Activated naive CD4-positive, alpha-beta T cell treated with anti-CD3 and anti-CD28 coated beads for 36 hours (primary cell): ENCODE measurements at regions not wholly inside any gene's neighbourhood (a gene's known extent, or its start where the extent isn't known, plus 50 kb on each side); places are given as distances from the start of the nearest gene placed in this dataset.

Experiments used
- CTCF ChIA-PET: fragments of 350-600 bp; sonication (Branson Sonifier 250); formaldehyde crosslinking; loops from one replicate; lab custom pipeline; 2021; ENCODE audit warnings: antibody characterized with exemption; lab: Charles Lee
- DNase-seq: peaks from one replicate; pipeline ENCODE4 v3.0.0-alpha.2; 2020
- H3K27ac Mint-ChIP-seq: one replicate; pipeline ENCODE4 v1.8.0; 2021; ENCODE audit warnings: mild to moderate bottlenecking, mixed read lengths
- H3K27me3 Mint-ChIP-seq: one replicate; pipeline ENCODE4 v1.8.0; 2021; ENCODE audit warnings: low read depth, mixed read lengths
- H3K36me3 Mint-ChIP-seq: one replicate; pipeline ENCODE4 v1.8.0; 2021; ENCODE audit warnings: low read depth, mixed read lengths
- H3K4me1 Mint-ChIP-seq: one replicate; pipeline ENCODE4 v1.8.0; 2021; ENCODE audit warnings: low read depth, mixed read lengths
- H3K4me3 Mint-ChIP-seq: one replicate; pipeline ENCODE4 v1.8.0; 2021; ENCODE audit warnings: mild to moderate bottlenecking, moderate library complexity, mixed read lengths
- H3K9me3 Mint-ChIP-seq: one replicate; pipeline ENCODE4 v1.8.0; 2021; ENCODE audit warnings: mixed read lengths
- intact Hi-C: fragments of 100-400 bp; cut with micrococcal nuclease; formaldehyde crosslinking; loops from one replicate; pipeline ENCODE4 v1.15.1; 2023

- H3K4me3 Mint-ChIP-seq, result no peak overlapping the region
- no peaks in the 10 kb centered on the region for H3K36me3 Mint-ChIP-seq
- H3K9me3 Mint-ChIP-seq, result peaks cover 3% of the 10 kb centered on the region
- DNase-seq, result no peak
- no peaks in the 10 kb centered on the region for H3K4me1 Mint-ChIP-seq
- H3K27ac Mint-ChIP-seq, result no peak overlapping the region
- CTCF ChIA-PET, result no interaction called here
- H3K27me3 Mint-ChIP-seq, result no peaks in the 10 kb centered on the region
- intact Hi-C loops, result no loop called here
Measured at GRCh38 chr12:125890971-125891370, 825.7 kb downstream of the AACS start.

- CTCF ChIA-PET, result no interaction called here
- H3K27me3 Mint-ChIP-seq, result no peaks in the 10 kb centered on the region
- no peak overlapping the region for H3K27ac Mint-ChIP-seq
- no peak overlapping the region for H3K4me3 Mint-ChIP-seq
- H3K9me3 Mint-ChIP-seq, result peaks cover 3% of the 10 kb centered on the region
- no peaks in the 10 kb centered on the region for H3K4me1 Mint-ChIP-seq
- DNase-seq, result no peak
- intact Hi-C loops, result no loop called here
- H3K36me3 Mint-ChIP-seq, result no peaks in the 10 kb centered on the region
Measured at GRCh38 chr12:125892276-125892675, 827.0 kb downstream of the AACS start.

- intact Hi-C loops, result no loop called here
- CTCF ChIA-PET, result no interaction called here
Measured at GRCh38 chr12:125902991-125903390, 837.8 kb downstream of the AACS start.

GRCh38 chr12:125907351-125907750 is 842.1 kb downstream of the AACS start:
- no peaks in the 10 kb centered on the region for H3K36me3 Mint-ChIP-seq
- H3K4me1 Mint-ChIP-seq, result no peaks in the 10 kb centered on the region
- CTCF ChIA-PET, result no interaction called here
- no peaks in the 10 kb centered on the region for H3K27me3 Mint-ChIP-seq
- DNase-seq, result no peak
- peaks cover 2% of the 10 kb centered on the region for H3K9me3 Mint-ChIP-seq
- no peak overlapping the region for H3K4me3 Mint-ChIP-seq
- no peak overlapping the region for H3K27ac Mint-ChIP-seq
- intact Hi-C loops, result no loop called here

More at GRCh38 chr12:125902991-125903390, 837.8 kb downstream of the AACS start:
- no peak overlapping the region for H3K27ac Mint-ChIP-seq
- H3K4me1 Mint-ChIP-seq, result no peaks in the 10 kb centered on the region
- no peaks in the 10 kb centered on the region for H3K9me3 Mint-ChIP-seq
- no peaks in the 10 kb centered on the region for H3K36me3 Mint-ChIP-seq
- DNase-seq, result no peak
- no peak overlapping the region for H3K4me3 Mint-ChIP-seq
- H3K27me3 Mint-ChIP-seq, result no peaks in the 10 kb centered on the region

DNA sequence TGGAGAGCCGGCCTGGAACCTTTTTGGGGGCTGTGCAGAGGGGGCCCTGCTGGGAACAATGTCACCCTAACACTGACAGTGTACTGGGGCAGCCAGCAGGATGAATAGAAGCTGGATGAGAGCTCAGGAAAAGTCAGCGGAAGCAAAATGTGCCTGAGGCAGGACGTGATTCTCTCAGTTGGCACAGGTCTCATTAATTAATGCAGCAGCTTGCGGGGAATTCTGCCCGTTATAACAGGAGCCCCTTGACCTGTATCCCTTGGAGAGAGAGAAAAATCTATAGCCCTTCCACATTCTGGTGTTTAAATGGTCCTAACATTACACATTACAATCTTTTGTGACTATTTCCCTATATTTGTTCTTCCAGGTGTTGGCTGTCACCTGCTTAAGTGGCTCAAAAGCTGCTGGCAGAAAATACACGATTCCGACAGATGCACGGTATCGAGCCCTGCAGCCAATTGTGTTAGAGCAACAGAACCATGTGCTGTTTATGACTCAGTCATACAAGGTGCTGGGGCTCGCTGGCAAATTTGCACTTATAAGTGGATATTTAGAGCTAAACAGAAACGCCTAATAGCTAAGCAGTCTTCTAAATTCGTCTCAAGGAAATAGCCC is 854.7 kb downstream of the AACS start:
- no peaks in the 10 kb centered on the region for H3K36me3 Mint-ChIP-seq
- H3K27me3 Mint-ChIP-seq, result peaks cover 4% of the 10 kb centered on the region
- no peak overlapping the region for H3K27ac Mint-ChIP-seq
- CTCF ChIA-PET, result no interaction called here
- intact Hi-C loops, result no loop called here
- H3K4me1 Mint-ChIP-seq, result no peaks in the 10 kb centered on the region
- no peak overlapping the region for H3K4me3 Mint-ChIP-seq
- H3K9me3 Mint-ChIP-seq, result peaks cover 1% of the 10 kb centered on the region
- no peak for DNase-seq

GRCh38 chr12:125922330-125922729 is 857.1 kb downstream of the AACS start:
- Mint-ChIP-seq H3K27me3 (peaks cover 4% of the 10 kb centered on the region), H3K9me3 (peaks cover 1% of the 10 kb centered on the region), H3K4me1 (no peaks in the 10 kb centered on the region), H3K4me3 (no peak overlapping the region), H3K36me3 (no peaks in the 10 kb centered on the region), H3K27ac (no peak overlapping the region)
- DNase-seq, result no peak
- intact Hi-C loops, result no loop called here
- CTCF ChIA-PET, result no interaction called here

DNA sequence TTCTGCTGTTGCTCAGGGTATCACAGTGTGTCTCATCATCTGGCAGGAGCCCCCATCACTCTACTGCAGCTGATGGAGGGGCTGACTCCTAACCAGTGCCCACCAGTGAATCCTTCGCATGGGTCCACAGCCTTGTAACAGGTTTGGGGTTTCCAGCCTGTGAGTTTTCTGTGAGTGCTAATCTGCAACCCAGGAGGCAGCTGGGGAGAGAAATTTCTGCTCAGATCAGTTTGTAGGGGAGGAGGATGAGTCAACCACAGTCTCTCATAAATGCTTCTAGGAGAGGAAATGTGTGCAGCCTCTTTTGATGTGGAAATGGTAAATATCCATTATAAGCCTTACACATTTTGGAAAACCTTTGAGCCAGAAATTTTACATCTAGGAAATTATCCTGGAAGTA is 871.3 kb downstream of the AACS start:
- CTCF ChIA-PET, result no interaction called here
- Mint-ChIP-seq H3K27me3 (no peaks in the 10 kb centered on the region), H3K27ac (no peak overlapping the region), H3K4me1 (no peaks in the 10 kb centered on the region), H3K36me3 (no peaks in the 10 kb centered on the region), H3K4me3 (no peak overlapping the region), H3K9me3 (peaks cover 2% of the 10 kb centered on the region)
- no peak for DNase-seq
- intact Hi-C loops, result no loop called here

- DNase-seq, result no peak
- no peak overlapping the region for H3K4me3 Mint-ChIP-seq
- no peaks in the 10 kb centered on the region for H3K27me3 Mint-ChIP-seq
- H3K36me3 Mint-ChIP-seq, result no peaks in the 10 kb centered on the region
- no peak overlapping the region for H3K27ac Mint-ChIP-seq
- H3K9me3 Mint-ChIP-seq, result no peaks in the 10 kb centered on the region
- intact Hi-C loops, result no loop called here
- CTCF ChIA-PET, result no interaction called here
- H3K4me1 Mint-ChIP-seq, result no peaks in the 10 kb centered on the region
Measured at GRCh38 chr12:125944446-125944845, 879.2 kb downstream of the AACS start.

GRCh38 chr12:125949471-125949870 is 884.2 kb downstream of the AACS start:
- no peak overlapping the region for H3K27ac Mint-ChIP-seq
- no peak overlapping the region for H3K4me3 Mint-ChIP-seq
- H3K27me3 Mint-ChIP-seq, result no peaks in the 10 kb centered on the region
- intact Hi-C loops, result no loop called here
- DNase-seq, result no peak
- H3K36me3 Mint-ChIP-seq, result no peaks in the 10 kb centered on the region
- no peaks in the 10 kb centered on the region for H3K4me1 Mint-ChIP-seq
- CTCF ChIA-PET, result no interaction called here
- peaks cover 4% of the 10 kb centered on the region for H3K9me3 Mint-ChIP-seq

DNA sequence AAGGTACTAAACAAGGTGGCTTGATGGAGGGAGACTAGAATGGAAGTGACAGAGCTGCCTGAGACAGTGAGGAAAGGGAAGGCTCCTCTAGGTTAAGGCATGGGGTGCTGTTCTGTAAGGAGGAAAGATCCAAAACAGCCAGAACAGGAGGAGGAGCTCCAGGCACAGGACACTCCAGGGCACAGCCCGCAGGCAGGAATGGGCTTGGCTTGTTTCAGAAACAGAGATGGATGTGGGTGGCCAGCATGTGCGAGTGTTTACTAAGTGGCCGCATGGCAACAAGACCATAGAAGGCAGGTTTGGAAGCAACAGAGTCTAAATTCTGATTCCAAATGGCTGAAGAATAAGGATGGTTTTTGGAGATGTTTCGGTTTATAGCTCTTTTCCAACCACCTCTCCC is 889.1 kb downstream of the AACS start:
- CTCF ChIA-PET, result no interaction called here
- Mint-ChIP-seq H3K36me3 (no peaks in the 10 kb centered on the region), H3K27ac (no peak overlapping the region), H3K4me3 (no peak overlapping the region), H3K9me3 (peaks cover 4% of the 10 kb centered on the region), H3K4me1 (no peaks in the 10 kb centered on the region), H3K27me3 (no peaks in the 10 kb centered on the region)
- intact Hi-C loops, result no loop called here
- no peak for DNase-seq

DNA sequence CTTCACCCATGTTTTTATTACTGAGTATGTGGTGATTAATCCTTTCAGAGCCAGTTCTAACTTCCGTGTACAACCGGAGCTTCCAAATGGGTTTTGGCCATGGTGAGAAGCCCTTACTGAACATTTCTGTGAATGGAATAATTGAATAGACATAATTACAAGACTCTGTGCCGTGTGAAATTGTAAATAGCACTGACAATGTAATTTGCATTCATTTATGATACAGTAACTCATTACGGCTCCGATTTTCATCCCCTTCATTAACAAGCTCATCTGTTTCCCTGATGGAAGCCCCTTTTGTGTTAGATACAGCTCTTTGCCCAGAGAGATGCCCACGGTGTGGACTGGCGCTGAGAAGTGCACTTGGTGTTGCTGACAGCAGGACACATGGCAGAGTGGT is 891.0 kb downstream of the AACS start:
- H3K27me3 Mint-ChIP-seq, result no peaks in the 10 kb centered on the region
- H3K36me3 Mint-ChIP-seq, result no peaks in the 10 kb centered on the region
- no peak for DNase-seq
- H3K9me3 Mint-ChIP-seq, result peaks cover 9% of the 10 kb centered on the region
- no peak overlapping the region for H3K4me3 Mint-ChIP-seq
- intact Hi-C loops, result no loop called here
- CTCF ChIA-PET, result no interaction called here
- no peak overlapping the region for H3K27ac Mint-ChIP-seq
- H3K4me1 Mint-ChIP-seq, result no peaks in the 10 kb centered on the region

GRCh38 chr12:125966641-125967040 is 901.4 kb downstream of the AACS start:
- CTCF ChIA-PET, result no interaction called here
- no peaks in the 10 kb centered on the region for H3K27me3 Mint-ChIP-seq
- peaks cover 11% of the 10 kb centered on the region for H3K9me3 Mint-ChIP-seq
- H3K4me1 Mint-ChIP-seq, result no peaks in the 10 kb centered on the region
- H3K36me3 Mint-ChIP-seq, result no peaks in the 10 kb centered on the region
- no peak overlapping the region for H3K4me3 Mint-ChIP-seq
- H3K27ac Mint-ChIP-seq, result no peak overlapping the region
- no peak for DNase-seq
- intact Hi-C loops, result no loop called here

DNA sequence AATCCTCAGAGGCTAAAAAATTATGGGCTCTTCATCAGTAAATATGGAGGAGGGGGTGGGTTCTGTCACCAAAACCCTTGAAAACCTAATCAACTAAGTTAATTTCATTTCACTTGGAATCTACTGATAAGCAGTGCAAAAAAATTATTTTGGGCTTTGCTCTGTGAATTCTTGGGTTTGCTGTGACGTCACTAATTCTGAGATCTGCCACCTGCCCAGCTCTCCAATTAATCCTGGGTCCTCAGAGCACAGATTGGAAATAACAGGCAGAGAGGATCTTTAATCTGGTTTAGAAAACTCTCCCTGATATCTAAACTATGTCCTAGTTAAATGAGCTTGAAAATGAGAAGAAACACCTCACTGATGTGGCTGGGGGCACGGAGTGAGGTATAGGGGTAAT is 903.2 kb downstream of the AACS start:
- Mint-ChIP-seq H3K4me1 (no peaks in the 10 kb centered on the region), H3K9me3 (peaks cover 11% of the 10 kb centered on the region), H3K27me3 (no peaks in the 10 kb centered on the region), H3K27ac (no peak overlapping the region), H3K4me3 (no peak overlapping the region), H3K36me3 (no peaks in the 10 kb centered on the region)
- no peak for DNase-seq
- CTCF ChIA-PET, result interaction anchor here (1.0 kb wide), 1 partner anchor 10 kb away, joined by 3 read pairs; no protein-coding TSS in a partner anchor
- intact Hi-C loops, result no loop called here
